IPS-NIHi11 (cell line): ENCODE measurements at regions not wholly inside any gene's neighbourhood (a gene's known extent, or its start where the extent isn't known, plus 50 kb on each side); places are given as distances from the start of the nearest gene placed in this dataset.
"Not testable (repeated sequence)": the region's sequence is repeated elsewhere in the genome, so short reads cannot be mapped to it uniquely, and the experiment has no call there.

Source experiments
- DNase-seq: peaks from one replicate; pipeline ENCODE4 v3.0.0; 2012; ENCODE audit warnings: mixed read lengths, low spot score

DNA sequence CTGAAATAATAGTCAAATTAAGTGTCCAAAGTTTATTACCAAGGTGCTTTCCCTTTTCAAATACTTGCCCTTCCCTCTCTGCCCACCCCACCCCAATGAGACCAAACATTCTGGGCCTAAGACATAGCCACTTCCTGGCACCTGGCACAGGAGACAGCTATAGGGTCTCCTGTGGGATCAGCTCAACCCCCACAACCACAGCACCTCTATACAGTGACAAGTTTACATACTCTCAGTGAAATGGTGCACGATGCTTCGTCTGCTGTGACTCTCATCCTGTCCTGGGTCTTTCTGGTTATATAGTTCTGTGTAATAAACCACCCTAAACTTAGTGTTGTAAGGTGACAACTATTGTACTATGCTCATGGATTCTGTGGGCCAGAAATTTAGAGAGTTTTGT, 466.2 kb downstream of the FBXO15 start:
- DNase-seq = no peak

DNA sequence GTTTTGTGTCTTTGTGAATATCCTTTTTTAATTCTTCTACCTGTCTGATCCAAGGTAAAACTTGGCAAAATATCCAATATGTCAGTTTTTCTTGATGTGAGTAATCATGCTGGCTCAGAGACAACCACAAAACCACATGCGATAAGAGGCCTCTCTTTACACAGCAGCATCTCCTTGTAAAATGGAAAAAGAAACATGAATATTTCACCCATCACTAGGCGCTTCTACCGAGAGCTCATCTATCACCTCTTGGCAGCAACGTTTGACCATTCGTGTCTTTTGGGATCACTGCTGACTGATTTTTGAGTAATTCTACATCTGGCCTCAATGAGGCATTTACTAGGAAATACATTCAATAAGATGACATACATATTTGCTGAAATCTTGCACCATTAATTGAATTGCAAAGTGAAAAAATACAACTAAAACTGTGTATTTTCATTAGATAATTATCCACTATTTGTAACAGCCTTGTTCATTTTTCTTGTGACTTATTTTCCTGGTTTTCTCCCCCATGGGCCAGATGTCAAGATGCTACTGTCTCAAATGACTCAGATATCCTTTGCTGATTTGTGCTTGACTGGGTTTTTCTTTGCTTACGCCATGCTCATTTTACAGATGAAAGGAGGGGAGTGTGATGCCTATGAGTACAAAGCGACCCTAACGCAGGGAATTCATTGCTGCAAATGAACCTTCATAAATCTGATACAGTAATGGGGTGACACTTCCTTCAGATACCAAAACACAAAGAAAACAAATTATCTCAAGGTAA, 467.5 kb downstream of the FBXO15 start:
- no peak for DNase-seq

DNA sequence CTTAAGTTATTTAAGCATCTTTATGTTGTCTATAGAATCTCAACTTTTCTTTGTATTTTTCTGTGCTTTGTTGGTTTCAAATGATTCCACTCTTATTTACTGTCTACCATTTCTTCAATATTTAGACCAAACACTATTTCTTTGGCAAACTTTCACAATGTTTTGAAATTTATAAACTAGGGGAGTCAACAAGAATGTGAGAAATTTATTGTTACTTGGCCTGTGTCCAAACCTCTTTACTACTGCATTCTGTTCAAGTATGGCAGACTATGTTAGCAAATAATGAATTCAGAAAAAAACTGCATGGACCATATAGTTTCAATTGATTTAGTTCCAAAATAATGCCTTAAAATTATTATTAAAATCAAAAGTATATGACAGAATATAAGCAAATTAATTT, 470.2 kb downstream of the FBXO15 start:
- DNase-seq = no peak

DNA sequence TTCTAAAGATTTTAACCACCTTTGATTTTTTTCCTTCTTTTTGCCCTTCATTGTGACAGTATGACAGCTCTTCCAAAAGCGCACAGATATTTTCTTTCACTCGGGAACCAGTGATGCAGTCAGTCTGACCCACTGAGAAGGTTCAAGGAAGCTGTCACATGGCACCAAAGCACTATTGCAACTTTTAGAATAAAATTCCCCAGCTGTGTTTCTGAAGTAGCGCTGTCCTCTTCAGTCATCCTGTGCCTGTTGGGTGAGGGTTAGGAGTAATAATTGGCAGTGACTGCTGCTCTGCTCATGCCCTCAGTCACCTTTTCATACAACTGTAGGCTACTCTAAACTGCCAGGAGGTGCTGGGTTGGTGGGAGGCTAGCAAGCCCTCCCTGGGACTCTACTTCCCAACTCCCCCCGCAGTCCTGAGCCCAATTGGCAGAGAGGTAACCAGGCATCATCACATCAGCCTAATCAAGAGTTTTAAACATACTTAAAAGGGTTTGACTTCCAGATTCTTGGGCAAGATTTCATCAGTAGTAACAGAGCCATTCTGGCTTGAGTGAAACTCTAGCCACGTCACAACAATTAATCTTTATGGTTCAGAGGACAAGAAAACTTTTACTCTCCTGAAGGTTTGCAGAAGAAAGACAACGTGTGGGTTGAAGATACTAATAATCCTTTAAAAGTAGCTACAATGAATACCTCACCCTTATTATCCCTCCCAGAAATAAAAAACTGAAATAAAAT, 473.3 kb downstream of the FBXO15 start:
- no peak for DNase-seq

DNA sequence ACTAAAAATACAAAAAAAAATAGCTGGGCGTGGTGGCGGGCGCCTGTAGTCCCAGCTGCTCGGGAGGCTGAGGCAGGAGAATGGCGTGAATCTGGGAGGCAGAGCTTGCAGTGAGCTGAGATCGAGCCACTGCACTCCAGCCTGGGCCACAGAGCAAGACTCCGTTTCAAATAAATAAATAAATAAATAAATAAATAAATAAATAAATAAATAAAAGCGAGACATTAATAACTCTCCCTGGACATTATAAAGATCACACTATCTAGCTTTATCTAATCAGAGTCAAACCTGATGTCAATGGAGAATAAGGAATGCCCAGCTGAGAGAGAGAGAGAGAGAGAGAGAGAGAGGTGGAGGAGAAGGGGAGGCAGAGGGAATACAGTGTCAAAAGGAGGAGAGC, 476.2 kb downstream of the FBXO15 start:
- not testable (repeated sequence) for DNase-seq

DNA sequence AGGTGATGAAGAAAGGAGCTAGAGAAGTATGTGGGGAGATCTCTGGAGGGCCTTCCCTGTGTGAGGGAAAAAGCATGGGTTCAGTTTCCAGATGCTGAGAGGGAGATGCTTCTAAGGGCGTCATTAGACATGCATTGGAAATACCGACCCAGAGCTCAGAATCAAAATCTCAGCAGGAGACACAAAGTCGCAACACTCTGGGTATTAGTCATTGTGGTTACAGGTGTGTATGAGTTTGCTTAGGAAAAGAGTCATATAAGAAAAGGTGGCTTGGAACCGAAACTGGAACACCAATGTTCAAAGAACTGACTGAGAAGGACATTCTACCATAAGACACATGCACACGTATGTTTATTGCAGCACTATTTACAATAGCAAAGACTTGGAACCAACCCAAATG, 477.1 kb downstream of the FBXO15 start:
- no peak for DNase-seq

DNA sequence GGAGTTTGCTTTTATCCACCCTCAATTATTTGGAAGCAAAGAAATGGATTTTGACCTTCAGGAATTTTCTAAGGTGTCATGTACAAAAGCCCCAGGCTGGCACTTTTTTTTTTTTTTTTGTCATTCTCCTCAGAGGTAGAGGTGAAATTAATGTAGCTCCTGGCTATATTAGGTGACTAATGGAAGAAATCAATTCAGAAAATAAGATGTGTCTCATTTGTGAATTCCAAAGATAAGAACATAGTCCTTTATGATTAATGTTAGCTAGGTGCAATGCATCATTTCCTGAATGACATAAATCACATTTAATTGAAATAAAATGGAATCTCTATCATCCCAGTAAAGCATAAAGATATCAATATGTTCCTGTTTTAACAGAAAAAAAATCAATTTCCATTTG, 477.6 kb downstream of the FBXO15 start:
- DNase-seq = no peak

DNA sequence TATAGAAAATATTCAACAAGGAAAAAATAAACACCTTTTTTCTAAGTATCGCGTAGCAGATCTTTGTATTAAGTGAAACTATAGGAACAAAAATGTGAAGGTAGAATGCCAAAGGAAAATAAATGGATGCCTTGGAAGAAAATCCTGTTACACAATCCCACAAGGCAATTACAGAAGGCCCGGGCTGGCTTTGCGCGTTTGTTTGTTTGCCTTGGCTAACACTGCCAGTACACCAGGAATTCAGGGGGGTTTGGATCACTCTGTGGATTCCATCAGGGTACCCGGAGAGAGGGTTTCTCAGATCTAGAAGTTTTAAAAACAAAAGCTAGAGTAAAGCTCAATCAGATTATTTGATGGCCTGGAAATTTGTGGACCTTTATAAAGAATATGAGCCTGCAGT, 478.3 kb downstream of the FBXO15 start:
- no peak for DNase-seq

DNA sequence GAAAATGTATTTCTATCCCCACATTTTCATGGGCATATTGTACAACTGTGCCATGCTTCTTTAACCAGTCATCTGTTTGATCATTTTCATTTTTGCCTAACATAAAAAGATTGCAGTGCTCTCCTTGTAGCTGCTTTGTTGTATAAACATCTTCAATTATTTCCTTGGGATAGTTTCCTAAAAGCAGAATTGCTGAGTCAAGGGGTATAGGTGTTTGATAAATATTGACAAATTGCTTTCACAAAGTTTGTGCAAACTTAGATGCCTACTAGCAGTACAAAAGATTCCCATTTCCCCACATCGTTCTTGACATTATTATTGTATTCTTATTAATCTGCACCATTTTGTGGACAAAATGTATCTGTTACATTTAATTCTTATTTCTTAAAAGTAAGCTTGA, 479.6 kb downstream of the FBXO15 start:
- no peak for DNase-seq

DNA sequence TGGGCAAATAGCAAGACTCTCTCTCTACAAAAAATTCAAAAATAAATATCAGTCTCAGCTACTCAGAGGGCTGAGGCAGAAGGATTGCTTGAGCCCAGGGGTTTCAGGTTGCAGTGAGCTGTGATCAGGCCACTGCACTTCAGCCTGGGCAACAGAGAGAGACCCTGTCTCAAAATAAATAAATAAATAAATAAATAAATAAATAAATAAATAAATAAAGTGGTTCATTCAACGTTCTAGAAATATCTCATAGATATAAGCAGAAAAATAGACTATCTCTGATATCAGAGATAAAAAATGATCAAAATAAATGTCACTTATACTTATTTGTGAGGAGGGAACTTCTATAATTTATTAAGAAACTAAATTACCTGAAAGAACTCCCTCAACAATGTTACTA, 480.9 kb downstream of the FBXO15 start:
- DNase-seq = no peak

DNA sequence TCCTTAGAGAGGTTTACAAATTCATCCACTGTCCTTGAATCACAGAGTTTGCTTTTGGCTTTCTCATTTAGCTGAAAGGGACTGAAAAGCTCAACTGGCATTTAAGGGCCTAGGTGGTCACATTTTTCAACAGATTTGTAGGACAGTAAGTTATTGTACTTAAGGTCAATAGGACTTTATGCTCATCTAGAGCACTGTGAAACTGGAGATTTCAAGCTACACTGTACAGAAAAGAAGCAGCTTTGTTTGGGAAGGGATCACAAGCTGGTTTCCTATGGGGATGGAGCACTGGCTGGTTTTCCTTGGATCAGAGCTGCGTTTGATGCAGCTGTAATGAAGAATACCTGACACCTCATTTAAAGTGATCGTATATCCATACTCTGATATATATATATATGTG, 482.7 kb downstream of the FBXO15 start:
- no peak for DNase-seq

DNA sequence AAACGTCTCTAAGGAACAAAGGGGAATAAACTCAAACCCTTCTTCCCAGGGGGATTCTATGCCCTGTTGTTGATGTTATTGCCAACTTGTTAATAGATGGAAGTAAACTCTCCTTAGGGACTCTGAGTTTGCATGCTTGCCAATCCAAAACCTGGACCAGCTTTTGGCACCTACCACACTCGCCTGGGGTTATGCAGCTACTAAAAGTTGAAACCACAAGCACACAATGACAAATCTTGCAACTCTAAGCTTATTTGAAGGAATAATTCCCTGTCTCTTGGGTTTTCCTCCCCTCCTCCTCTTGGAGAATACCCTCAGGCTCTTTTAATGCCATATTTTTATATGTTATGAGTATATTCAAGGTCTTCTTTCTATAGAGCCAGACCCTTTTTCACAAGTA, 484.1 kb downstream of the FBXO15 start:
- no peak for DNase-seq

DNA sequence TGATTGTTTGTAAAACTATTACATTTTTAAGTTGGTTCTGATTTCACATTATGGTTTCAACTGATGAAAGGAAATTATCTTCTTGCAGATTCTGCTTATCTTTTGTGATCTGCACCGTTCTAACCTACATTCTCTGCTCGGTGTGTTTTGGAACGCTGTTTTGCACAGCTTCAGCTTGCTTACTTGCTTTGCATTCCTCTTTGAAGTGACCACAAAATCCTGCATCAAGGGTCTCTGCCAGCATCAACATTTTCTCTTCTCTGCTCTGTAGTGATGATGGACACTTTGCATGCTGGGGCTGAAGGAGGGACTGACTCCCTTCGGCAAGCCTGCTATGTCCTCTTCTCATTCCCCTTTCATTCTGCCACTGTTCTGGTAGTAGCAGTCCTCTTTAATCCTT, 485.2 kb downstream of the FBXO15 start:
- DNase-seq = no peak

DNA sequence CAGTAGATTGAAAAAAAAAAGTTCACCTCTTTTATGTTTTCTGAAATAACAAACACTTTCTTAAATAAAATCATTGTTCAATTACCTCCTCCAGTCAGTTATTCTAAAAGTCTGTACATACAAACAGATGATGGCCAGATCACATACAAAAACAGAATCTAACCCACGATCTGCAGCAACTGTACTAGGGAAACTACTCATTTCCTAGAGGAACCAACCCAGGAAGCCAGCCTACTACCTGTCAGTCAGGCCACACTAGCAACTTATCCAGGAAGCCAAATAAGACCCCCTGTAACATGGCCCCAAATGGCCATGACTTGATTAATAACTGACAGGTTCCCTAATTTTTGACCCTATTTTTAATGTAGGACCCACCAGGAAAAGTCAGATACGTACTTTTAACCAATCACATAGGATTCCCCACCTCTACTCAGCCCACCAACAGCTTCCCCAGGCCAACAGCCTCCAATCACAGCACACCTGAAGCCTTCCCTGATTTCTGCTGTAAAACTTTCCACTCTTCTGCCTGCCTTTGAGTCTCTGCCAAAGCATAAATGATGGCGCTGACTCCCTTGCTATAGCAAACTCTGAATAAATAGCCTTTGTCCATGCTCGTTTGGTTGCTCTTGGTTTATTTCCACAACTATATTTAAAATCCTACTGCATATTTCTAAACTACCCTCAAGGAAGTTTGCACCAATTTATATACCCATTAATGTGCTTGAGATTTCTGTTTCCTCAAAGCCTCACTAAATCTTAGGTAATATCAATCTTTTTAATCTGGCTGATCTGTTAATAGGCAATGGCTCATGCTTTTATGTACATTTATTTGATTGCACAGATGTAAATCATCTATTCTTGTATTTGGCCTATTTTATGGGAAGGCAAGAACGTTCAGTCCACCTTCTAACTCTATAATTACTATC, 486.4 kb downstream of the FBXO15 start:
- DNase-seq = no peak

DNA sequence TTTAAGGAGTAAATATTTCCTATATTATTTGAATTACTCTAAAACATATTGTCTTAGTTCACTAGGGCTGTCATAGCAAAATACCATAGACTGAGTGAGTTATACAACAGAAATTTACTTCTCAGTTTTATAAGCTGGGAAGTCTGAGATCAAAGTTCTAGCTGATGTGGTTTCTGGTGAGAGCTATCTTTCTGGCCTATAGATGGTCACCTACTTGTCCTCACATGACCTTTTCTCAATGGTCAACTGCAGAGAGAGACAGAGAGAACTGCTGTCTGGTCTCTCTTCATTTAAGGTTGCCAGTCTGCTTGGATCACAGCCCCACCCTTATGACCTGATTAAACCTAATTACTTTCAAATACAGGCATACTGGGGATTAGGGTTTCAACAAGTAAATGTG, 490.9 kb downstream of the FBXO15 start:
- no peak for DNase-seq

DNA sequence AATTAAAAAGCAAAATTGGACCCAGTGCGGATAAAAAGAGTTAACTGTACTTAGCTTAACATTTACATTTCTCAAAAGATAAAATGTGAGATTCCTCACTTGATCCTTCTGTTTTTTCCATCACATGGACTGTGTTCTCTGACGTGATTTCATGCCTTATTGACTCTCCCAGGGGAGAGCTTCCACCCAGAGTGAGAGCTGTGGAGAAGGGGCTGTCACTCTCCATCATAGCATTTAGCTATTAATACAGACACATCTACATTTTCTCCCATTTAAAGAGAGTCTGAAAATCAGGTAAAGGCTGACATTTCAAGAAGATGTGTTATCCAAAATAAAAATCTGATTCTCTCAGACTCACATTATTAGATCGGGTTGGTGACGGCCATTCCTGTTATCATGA, 493.8 kb downstream of the FBXO15 start:
- no peak for DNase-seq

DNA sequence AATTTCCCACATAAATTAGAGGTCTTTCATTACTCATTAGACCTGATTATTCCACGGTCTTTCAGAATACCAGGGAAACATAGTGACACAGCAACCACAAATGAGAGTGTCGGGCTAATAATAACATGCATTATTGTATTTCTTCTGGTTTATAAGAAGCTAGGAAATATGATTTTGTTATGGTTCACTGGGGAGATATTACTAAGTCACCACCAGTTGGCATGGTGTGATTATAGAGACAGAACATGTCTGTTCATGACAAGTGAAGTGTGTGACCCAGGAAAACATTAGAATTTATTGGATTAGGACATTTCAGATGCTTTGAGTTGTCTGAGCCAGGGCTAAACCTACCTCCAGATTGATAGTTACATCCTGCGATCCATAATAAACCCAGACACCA, 494.4 kb downstream of the FBXO15 start:
- DNase-seq = no peak

DNA sequence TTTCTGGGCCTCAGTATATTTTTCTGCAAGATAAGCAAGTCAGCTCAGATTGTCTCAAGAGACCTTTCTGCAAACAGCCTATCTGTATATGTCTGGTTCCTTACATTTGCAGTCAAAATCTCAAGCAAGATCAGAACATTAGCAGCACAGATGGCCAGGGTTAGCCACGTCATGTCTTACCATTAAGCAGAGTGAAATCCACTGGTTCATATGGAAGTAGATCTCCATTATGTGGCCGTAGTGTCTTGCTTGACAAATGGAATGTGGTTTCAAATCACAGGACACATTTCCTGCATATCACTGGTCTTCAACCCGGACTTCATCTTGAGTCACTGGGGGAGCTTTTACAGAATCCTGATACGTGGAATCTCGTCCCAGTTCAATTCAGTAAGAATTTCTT, 500.2 kb downstream of the FBXO15 start:
- no peak for DNase-seq

DNA sequence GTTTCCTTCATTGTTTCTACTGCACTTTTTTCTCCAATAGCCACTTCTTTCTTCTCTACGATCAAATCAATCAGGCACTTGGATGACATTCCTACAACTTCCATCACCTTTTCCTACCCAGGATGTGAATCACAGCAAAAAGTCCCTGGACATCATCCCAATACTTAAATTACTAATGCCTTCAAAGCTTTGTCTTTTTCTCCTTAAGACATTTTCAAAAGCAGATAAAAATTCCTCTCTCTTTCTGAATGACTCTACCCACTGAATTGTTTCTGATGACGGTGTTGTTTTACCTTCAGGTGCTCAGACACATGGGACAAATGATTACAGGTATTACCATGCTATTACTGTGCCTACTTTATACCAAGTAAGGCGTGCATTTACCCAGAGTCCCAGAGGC, 500.9 kb downstream of the FBXO15 start:
- DNase-seq = no peak

DNA sequence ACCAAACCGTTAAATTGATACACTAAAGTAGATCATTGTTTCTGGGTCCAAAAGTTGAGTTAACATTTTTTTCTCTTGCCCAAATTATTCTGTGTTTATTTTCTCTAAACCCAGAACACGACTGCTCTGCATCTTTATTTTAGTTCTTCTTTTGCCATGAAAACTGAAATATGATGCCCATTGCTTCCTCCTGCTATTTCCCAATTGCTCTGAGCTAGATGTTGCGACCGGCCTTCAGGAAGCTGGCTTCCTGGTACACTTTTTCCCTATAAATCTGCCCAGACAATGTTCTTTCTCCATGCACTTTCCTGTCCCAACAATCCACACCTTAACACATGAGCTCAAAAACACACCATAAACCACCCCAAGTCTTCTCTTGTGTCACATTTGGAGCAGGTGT, 501.4 kb downstream of the FBXO15 start:
- no peak for DNase-seq

DNA sequence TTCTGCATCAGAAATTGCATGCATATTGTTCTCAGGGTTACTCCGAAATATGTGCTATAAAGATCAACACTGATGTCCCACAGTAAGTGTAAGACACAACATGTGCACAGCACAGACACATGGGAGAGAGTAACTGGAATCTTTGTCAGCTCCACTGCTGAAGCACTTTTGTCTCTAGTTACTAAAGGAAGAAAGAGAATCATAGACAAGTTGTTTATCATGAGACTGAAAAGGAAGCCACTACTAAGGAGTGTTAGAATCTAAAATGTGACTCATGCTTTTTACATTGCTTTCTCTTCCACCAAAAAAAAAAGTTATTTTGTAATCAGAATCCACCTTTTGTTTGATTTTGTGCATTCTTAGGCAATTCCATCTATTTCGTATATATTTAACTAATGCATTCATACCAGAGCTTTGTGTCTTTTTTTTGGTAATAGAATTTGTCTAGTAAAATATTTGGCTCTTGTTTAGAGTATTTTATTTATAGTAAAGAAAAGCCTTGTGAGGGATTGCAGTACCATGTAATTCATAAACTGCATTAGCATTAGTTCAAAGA, 502.4 kb downstream of the FBXO15 start:
- no peak for DNase-seq

DNA sequence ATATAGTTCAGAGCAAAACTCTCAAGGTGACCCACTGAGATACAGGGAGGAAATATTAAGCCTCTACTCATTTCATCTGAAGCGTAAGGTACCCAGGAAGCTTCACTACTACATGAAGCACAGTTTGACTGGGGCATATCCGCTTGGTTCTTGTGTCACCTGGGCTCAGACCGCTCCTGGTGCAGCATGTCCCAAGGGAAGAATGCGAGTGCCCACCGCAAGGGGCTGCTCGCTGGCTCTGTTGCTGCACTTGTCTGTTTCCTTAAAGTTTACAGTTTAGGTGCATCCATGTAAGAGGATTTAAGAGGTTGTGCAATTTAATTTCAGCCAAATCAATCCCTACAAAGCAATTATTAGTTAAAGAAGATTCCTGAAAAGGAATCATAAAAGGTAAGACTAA, 507.8 kb downstream of the FBXO15 start:
- no peak for DNase-seq
